ENCODE measurements at regions not wholly inside any gene's neighbourhood (a gene's known extent, or its start where the extent isn't known, plus 50 kb on each side); places are given as distances from the start of the nearest gene placed in this dataset.

DNA sequence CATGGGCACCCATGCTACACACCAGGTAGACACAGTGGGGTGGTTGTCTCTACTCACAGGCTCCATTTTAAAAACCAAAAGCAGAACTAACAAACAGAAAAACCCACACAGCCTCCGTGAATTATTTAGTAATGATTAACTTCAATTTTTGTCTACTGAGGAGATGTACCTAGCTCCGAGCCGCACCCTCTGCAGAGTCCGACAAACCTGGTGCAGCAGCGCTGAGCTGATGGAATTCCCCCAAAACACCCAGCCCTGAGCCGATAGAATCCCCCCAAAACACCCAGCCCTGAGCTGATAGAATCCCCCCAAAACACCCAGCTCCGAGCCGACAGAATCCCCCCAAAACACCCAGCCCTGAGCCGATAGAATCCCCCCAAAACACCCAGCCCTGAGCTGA is 927.0 kb downstream of the BRD1 start:
- TF ChIP-seq, protein P1, sequence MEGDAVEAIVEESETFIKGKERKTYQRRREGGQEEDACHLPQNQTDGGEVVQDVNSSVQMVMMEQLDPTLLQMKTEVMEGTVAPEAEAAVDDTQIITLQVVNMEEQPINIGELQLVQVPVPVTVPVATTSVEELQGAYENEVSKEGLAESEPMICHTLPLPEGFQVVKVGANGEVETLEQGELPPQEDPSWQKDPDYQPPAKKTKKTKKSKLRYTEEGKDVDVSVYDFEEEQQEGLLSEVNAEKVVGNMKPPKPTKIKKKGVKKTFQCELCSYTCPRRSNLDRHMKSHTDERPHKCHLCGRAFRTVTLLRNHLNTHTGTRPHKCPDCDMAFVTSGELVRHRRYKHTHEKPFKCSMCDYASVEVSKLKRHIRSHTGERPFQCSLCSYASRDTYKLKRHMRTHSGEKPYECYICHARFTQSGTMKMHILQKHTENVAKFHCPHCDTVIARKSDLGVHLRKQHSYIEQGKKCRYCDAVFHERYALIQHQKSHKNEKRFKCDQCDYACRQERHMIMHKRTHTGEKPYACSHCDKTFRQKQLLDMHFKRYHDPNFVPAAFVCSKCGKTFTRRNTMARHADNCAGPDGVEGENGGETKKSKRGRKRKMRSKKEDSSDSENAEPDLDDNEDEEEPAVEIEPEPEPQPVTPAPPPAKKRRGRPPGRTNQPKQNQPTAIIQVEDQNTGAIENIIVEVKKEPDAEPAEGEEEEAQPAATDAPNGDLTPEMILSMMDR (IDR thresholded peaks at IDR 0.05 in 2 of 3, conservative IDR thresholded peaks at IDR 0.05 in 1 of 3; ENCODE audit: borderline replicate concordance in 1 of 3, insufficient read depth in 1 of 3, low read depth in 2 of 3, low read length in 2 of 3), result no peak
- TF ChIP-seq ZNF274 (IDR thresholded peaks at IDR 0.05; ENCODE audit: low read depth, low read length) (no peak), POLR2AphosphoS5 (IDR thresholded peaks at IDR 0.05; ENCODE audit: low read depth, low read length) (no peak), EZH2phosphoT487 (IDR thresholded peaks at IDR 0.05; ENCODE audit: borderline replicate concordance) (no peak), POLR2A (IDR thresholded peaks at IDR 0.05; ENCODE audit: borderline replicate concordance, extremely low read depth, insufficient read depth, insufficient read length) (no peak), YY1 (IDR thresholded peaks at IDR 0.05; ENCODE audit: extremely low read depth, insufficient replicate concordance, low read depth, low read length) (no peak), TCF7L2 (IDR thresholded peaks at IDR 0.05; ENCODE audit: borderline replicate concordance, extremely low read depth, insufficient read depth, insufficient read length) (no peak), ATF3 (IDR thresholded peaks at IDR 0.05) (no peak), ELF1 (IDR thresholded peaks at IDR 0.05; ENCODE audit: borderline replicate concordance, low read depth) (no peak)
- TF ChIP-seq, protein P2, sequence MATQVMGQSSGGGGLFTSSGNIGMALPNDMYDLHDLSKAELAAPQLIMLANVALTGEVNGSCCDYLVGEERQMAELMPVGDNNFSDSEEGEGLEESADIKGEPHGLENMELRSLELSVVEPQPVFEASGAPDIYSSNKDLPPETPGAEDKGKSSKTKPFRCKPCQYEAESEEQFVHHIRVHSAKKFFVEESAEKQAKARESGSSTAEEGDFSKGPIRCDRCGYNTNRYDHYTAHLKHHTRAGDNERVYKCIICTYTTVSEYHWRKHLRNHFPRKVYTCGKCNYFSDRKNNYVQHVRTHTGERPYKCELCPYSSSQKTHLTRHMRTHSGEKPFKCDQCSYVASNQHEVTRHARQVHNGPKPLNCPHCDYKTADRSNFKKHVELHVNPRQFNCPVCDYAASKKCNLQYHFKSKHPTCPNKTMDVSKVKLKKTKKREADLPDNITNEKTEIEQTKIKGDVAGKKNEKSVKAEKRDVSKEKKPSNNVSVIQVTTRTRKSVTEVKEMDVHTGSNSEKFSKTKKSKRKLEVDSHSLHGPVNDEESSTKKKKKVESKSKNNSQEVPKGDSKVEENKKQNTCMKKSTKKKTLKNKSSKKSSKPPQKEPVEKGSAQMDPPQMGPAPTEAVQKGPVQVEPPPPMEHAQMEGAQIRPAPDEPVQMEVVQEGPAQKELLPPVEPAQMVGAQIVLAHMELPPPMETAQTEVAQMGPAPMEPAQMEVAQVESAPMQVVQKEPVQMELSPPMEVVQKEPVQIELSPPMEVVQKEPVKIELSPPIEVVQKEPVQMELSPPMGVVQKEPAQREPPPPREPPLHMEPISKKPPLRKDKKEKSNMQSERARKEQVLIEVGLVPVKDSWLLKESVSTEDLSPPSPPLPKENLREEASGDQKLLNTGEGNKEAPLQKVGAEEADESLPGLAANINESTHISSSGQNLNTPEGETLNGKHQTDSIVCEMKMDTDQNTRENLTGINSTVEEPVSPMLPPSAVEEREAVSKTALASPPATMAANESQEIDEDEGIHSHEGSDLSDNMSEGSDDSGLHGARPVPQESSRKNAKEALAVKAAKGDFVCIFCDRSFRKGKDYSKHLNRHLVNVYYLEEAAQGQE (IDR thresholded peaks at IDR 0.05; ENCODE audit: low read depth), result no peak
